ENCODE measurements at regions not wholly inside any gene's neighbourhood (a gene's known extent, or its start where the extent isn't known, plus 50 kb on each side); places are given as distances from the start of the nearest gene placed in this dataset.

DNA sequence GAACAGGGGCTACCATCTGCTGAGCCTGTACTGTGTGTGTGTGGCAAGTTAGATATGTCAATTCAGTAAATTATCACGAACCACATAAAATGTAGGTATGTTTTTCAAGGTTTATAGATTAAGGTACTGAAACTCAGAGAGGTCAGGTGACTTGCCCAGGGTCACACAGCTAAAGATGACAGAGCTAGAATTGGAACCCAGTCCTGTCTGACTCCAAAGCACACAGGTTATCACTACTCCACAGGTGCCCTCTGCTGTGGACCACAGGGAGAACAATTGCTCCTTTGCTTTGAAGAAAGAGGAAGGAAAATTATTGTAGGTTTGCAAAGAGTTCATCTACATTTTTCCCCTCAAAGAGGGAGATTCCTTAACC lies 229.7 kb upstream of the AGAP1 start:
- DNase-seq (ENCODE audit: low spot score) = no peak

- DNase-seq (ENCODE audit: low spot score) = no peak
Measured at GRCh38 chr2:235264512-235264911, 229.3 kb upstream of the AGAP1 start.

DNA sequence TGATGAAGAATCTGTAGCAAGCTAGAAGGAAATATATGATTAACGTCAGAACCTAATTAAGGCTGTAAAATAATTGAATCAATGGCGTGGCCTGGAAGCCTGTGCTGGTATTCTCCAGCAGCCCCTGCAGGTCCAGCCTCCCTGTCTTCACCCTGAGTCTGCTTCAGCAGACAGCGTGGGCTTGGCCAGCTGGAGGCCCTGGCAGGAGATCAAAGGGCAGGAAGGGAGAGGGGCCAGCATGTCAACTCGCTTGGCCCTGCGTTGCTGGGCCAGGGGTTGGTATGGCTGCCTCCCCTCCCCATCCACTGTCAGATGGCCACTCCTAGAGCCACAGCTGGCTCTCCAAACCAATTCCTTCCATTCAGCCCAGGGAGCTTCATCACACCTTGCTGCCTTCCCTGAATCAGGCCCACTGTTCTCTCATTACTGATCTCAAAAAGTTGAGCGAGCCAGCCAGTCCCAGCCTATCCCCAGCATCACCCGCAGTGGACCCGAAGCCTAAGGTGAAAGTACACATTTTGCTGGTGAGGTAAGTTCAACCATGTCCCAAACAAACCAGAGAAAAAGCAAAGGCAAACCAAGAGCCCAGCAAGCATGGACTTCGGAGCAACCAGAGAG lies 228.4 kb upstream of the AGAP1 start:
- no peak for DNase-seq (ENCODE audit: low spot score)

DNA sequence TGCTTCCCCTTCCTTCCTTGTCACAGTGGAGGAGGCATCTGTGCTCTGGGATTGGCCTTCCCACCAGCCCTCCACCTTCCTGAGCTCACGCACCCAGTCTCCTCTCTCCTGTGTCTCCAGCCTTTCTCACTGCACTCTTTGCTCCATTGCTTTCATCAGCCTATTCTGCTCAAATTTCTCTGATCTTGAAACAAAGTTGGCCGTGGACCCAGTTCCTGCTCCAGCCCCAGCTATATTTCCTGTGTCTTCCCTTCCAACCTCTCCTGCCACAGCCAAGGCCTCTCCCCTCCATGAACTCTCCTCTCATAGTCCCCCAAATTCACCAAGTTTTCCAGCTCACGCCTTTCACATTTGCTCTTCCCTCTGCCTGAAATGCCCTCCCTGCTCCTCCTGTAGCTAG lies 226.6 kb upstream of the AGAP1 start:
- no peak for DNase-seq (ENCODE audit: low spot score)

DNA sequence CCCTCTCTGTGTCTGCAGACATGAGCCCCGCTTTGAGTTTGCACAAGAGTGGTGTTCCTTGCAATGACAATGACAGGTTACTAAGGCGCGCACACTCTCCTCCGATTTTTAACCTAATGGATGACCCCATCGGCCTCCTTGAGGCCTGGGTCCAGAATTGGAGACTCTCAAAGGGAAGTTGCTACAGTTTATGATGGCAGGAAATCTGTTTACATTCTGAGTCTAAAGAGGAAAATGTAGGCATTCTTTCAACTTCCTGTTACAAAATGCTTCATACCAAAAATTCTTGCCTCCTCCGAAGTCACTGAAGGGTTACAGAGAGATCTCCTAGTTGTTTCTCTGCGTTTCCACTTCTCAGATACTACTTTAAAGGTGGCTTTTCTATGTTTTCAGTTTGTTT lies 225.3 kb upstream of the AGAP1 start:
- DNase-seq (ENCODE audit: low spot score) = no peak

- DNase-seq (ENCODE audit: low spot score) = no peak
Measured at GRCh38 chr2:235270291-235270690, 223.6 kb upstream of the AGAP1 start.

- no peak for DNase-seq (ENCODE audit: low spot score)
Measured at GRCh38 chr2:235270956-235271355, 222.9 kb upstream of the AGAP1 start.

DNA sequence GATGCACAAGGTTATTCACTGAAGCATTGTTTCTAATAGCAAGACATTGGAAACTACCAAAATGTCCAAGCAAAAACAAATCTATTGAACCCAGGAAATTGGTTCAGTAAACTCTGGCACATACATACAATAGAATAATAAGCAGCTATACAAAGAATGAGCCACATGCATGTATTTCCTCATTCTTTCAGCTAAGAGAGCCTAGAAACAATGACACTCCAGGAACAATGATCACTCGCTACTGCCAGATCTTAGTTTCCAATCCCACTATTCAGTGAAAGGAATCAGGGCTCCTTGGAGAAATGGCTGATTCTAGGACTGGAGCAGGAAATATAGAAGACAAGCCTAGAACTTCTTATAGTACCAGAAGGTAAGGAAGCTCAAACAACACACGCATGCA lies 221.9 kb upstream of the AGAP1 start:
- no peak for DNase-seq (ENCODE audit: low spot score)

DNA sequence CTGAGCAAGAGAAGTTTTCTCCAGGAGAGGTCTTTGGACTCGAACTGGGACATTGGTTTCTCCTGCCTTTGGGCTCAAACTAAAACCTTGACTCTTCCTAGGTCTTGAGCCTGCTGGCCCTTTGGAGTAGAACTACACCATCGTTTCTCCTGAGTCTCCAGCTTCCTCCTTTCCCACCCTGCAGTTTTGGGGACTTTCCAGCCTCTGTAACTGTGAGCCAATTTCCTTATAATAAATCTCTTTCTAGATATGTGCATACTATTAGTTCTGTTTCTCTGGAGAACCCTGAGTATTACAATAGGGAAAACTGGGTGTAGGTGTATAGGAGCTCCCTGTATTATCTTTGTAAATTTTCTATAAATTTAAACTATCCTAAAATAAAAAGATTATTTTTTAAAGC lies 219.8 kb upstream of the AGAP1 start:
- DNase-seq (ENCODE audit: low spot score) = no peak

- no peak for DNase-seq (ENCODE audit: low spot score)
Measured at GRCh38 chr2:235277485-235277884, 216.4 kb upstream of the AGAP1 start.

DNA sequence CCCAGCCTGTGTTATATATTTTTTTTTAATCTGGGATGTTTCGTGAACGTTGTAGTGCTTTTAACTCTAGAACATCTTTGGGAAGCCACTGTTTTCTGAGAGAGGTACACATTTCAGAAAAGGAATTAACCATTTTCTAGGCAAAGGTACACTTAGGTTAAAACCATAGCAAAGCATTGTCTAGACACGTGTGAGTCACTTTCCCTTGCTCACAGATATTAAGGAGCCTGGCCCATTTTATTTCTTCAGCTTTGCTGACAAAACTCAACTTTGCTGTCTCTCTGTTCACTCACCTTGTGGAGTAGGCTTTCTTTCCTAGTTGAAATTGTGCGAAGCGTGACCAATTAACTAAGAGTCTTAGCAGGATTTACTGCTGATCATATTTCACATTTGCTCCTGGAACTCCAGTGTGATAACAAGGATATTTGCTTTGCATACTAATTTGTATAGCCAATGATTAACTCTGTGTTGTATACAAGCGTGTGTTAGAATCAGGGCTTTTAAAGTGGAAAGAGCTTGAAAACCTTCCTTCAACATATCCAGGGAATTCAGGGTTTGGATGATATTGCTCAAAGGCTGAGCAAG lies 215.0 kb upstream of the AGAP1 start:
- no peak for DNase-seq (ENCODE audit: low spot score)

DNA sequence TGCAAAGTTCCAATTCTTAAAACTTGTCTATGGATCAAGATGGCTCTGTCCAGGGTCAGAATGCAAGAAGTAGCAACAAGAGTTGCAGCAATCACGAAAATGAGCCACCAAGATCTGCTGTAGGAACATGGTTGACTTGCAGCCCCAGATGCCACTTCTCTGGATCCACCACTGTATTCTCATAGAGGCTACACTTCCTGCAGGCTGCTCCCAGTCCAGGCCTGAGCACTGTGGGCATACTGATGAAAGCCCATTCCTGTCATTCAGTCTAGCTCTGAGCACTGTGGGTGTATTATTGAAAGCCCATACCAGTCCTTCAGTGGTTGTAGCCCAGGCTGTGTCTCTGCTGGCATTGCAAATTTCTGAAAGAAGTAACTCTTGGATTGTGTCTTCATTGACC lies 213.9 kb upstream of the AGAP1 start:
- DNase-seq (ENCODE audit: low spot score) = no peak

DNA sequence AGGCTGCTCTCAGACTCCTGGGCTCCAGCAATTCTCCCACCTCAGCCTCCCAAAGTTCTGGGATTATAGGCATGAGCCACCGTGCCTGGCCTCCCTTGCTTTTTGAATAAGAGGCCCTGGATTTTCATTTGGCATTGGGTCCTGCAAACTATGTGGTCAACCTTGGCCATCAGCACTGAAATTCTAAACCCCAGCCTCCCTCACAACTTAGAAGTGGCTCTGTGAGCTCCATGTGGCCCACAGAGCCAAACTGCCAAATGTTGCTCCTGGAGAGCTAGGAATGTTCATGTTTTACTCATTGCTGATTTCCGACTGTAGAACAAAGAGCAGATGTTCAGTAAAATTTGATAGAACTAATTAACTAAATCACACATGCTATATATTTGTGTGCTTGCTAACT lies 210.6 kb upstream of the AGAP1 start:
- DNase-seq (ENCODE audit: low spot score) = no peak

DNA sequence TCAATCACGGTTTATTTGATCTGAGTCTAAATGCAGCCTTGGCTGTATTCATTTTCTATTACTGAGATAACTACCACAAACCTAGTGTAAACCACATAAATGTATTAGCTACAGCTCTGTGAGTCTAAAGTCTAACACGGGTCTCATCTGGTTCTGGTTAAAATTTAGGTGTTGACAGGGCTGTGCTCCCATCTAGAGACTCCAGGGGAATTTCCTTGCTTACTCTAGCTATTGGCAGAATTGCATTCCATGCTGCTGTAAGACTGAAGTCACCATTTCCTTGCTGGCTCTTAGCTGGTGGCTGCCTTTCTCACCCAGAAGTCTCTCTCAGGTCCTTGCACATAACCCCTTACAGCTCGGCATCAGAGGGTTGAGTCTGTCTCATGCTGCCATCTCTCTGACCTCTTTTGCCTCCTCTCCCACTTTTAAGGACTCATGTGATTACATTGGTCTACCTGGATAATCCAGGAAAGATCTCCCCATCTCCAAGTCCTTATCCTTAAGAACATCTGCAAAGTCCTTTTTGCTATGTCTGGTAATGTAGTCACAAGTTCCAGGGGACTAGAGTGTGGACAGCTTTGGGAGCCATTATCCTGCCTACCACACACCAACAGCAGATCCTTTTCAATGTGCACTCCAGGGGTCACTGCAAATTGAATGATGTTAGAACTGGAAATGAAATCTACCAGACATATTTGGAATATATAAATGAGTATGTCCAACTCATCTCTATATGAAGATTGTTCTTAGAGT lies 207.0 kb upstream of the AGAP1 start:
- no peak for DNase-seq (ENCODE audit: low spot score)

DNA sequence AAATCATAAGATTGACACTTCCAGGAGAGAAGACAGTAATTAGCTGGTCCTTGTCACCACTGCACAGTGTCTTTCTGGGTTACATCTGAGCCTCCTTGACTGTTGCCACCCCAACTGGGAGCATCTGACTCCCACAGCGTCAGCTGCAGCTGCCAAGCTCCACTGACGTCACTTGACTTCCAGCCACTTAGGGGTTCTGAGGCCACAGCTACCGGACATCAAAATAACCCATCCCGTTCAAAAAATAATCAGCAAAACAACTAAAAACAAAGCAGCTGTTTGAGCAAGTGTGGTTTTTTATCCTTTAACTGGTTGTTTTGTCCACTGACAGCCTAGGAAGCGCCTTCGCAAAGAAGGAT lies 206.5 kb upstream of the AGAP1 start:
- DNase-seq (ENCODE audit: low spot score) = no peak

- no peak for DNase-seq (ENCODE audit: low spot score)
Measured at GRCh38 chr2:235291461-235291860, 202.4 kb upstream of the AGAP1 start.

- no peak for DNase-seq (ENCODE audit: low spot score)
Measured at GRCh38 chr2:235293061-235293460, 200.8 kb upstream of the AGAP1 start.

DNA sequence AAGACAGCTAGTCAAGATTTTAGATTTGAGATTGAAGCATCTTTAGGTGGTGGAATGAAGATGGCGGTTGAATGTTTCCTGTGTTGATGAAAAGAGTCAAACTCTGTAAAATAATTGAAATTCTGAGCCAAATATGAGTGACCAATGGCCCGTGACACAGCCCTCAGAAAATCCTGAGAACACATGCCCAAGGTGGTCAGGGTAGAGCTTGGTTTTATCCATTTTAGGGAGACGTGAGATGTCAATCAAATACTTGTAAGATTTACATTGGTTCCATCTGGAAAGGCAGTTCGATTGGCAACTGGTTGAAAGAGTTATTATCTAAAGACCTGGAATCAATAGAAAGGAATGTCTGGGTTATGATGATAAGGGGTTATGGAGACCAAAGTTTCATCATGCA lies 198.0 kb upstream of the AGAP1 start:
- DNase-seq (ENCODE audit: low spot score) = no peak

GRCh38 chr2:235300368-235301201 lies 193.3 kb upstream of the AGAP1 start:
- no peak for DNase-seq (ENCODE audit: low spot score)

- no peak for DNase-seq (ENCODE audit: low spot score)
Measured at GRCh38 chr2:235301202-235302076, 192.4 kb upstream of the AGAP1 start.

- DNase-seq (ENCODE audit: low spot score) = no peak
Measured at GRCh38 chr2:235302263-235302662, 191.6 kb upstream of the AGAP1 start.

Data from CD4-positive, alpha-beta T cell treated with Interleukin-2 at 100 ng/mL for 4 hours (primary cell).